SJSA1 (cell line): ENCODE measurements at regions not wholly inside any gene's neighbourhood (a gene's known extent, or its start where the extent isn't known, plus 50 kb on each side); places are given as distances from the start of the nearest gene placed in this dataset.

Source experiments
- DNase-seq, 2 experiments: peaks; one replicate each; pipeline ENCODE4 v3.0.0-alpha.2; 2015 to 2020; ENCODE audit warnings: low spot score in 2 of 2, low read depth in 1 of 2
- H3K27ac ChIP-seq: fragments of 250-450 bp; sonication (Bioruptor Pico); 2 replicates; pipeline ENCODE4 v1.5.1; 2020; ENCODE audit warnings: mild to moderate bottlenecking, moderate library complexity
- H3K27me3 ChIP-seq: fragments of 250-450 bp; sonication (Bioruptor Pico); replicated peaks from 2 replicates; pipeline ENCODE4 v1.5.1; 2020; ENCODE audit warnings: mild to moderate bottlenecking, moderate library complexity
- H3K36me3 ChIP-seq: fragments of 250-450 bp; sonication (Bioruptor Pico); 2 replicates; pipeline ENCODE4 v1.5.1; 2020; ENCODE audit warnings: mild to moderate bottlenecking
- H3K4me1 ChIP-seq: fragments of 250-450 bp; sonication (Bioruptor Pico); replicated peaks from 2 replicates; pipeline ENCODE4 v1.6.1; 2021; ENCODE audit warnings: mild to moderate bottlenecking
- H3K4me3 ChIP-seq: fragments of 250-450 bp; sonication (Bioruptor Pico); 2 replicates; pipeline ENCODE4 v1.5.1; 2020; ENCODE audit warnings: mild to moderate bottlenecking
- H3K9me3 ChIP-seq: fragments of 250-450 bp; sonication (Bioruptor Pico); replicated peaks from 2 replicates; pipeline ENCODE4 v1.5.1; 2020; ENCODE audit warnings: mild to moderate bottlenecking

DNA sequence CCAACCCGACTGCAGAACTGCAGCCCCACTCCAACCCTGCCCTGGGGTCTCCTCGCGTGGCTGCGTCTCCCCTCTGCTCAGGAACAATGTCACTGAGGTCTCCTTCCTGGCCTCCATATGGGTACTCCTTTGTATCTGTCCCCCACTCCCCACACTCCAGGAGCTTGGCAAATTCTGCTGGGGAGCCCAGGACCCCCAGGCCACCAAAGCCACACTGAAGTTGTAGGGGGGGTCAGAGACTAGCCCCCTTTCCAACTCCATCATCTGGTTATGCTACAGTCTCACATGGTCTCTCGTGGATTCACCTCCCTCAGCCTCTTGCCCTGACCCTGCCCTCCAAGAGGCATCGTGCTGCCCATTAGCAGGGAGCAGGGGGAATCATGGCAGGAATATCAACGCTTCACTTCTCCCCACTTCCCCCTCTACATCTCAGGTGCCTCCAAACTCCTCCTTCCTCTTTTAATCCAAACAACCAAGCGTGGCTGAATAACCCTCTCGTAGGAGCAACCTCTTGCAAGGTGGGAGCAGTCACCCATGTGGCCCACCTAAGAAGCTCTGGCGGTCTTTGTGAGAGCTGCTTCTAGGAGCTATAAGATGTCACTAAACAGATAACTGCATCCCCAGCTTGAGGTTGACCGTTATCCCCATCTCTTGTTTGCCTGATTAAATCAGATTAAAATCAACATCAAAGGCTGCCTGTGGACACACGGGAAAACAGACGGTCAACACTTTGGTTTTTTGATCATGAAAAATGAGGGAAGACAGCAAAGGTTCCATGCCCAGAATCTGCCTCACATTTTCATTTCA is 86.4 kb downstream of the MIS18A start:
- Histone ChIP-seq H3K9me3 (no peaks in the 10 kb centered on the region), H3K4me3 (no peak overlapping the region), H3K4me1 (no peaks in the 10 kb centered on the region), H3K27me3 (no peaks in the 10 kb centered on the region; the same call in 1 of the 2 replicates), H3K27ac (no peak overlapping the region), H3K36me3 (no peaks in the 10 kb centered on the region)
- no peak for DNase-seq

DNA sequence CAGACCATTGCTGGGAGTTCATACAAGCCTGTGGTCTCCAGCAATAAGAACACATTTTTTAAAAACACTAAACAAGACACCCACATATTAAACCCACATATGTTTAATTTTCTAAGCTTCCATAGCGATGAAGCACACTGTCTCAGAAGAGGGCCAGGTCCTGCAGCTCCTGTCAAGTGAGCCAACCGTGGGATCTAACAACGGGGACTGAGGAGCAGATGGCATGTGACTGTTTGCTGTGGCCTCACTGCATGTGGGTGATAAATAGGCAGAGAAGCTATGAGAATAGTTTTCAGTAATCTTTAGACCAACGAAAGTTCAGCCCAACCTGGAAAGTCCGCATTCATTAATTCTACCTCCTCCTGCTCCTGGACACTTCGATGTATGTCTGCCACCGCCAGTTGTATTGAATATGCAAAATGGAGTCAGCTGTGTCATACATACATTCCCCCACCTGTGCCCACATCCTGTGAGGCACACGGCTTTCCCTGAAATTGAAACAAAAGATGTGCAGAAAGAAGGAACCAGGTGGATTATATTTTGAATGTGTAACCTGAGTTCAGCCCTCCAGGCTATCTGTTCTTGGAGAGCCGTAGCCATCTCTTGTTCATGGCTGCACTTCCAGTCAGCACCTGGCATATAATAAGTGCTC is 88.2 kb downstream of the MIS18A start:
- no peak overlapping the region for H3K27ac ChIP-seq
- no peaks in the 10 kb centered on the region for H3K36me3 ChIP-seq
- H3K4me3 ChIP-seq: no peak overlapping the region
- H3K9me3 ChIP-seq: no peaks in the 10 kb centered on the region
- H3K4me1 ChIP-seq: no peaks in the 10 kb centered on the region
- H3K27me3 ChIP-seq: no peaks in the 10 kb centered on the region; the same call in 1 of the 2 replicates
- DNase-seq: no peak

DNA sequence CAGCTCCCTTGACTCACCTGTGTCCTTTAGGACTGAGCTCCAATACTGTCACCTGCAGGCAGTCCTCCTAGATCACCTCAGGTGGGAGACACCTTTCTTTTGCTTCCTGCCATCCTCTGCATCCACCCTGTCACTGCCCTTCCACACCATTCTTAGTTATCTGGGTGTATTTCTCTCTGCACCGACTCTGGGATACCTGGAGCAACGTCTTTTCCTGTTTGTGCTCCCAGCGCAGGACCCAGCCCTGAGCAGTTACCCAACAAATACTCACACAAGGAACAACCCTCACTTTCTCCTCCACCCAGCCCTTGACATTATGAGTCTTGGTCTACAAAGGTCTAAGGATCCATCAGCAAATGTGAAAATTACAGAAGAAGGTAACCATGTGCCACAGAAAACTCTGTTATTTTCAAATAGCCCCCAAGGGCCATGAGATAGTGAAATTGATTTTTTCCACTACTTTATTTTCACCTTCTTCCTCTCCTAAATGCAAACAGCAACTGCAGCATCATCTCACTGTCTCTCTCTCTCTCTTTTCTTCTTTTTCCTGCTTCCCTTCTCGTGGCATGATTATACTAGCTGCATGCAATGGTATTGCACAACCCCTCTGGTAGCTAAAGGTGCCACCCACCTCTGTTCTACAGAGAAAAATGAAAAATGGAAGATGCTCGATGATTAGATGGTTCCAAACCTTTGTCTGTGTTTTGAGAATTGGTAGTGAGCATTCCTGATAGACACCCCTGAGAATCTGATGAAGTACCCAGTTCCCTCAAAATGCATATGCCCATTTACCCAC is 89.0 kb downstream of the MIS18A start:
- Histone ChIP-seq H3K27me3 (no peaks in the 10 kb centered on the region; the same call in 1 of the 2 replicates), H3K4me3 (no peak overlapping the region), H3K4me1 (no peaks in the 10 kb centered on the region), H3K36me3 (no peaks in the 10 kb centered on the region), H3K9me3 (no peaks in the 10 kb centered on the region), H3K27ac (no peak overlapping the region)
- DNase-seq: no peak

DNA sequence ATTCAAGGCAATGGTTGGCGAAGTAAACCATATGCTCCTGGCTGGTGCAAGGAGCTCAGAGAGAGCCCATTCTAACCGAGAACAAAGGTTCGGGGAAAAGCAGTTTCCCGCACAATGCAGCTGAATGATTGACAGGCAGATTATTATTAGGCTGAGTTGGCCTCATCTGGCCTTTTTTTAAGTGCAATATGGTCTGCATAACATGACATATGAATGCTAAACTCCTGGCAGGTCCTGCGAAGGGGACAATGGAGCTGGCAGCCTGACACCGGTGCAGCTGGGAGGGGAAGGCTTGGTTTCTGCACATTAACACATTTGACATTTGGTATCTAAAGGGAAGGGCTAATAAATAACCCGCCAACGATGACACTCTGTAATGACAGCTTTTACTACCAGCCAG is 92.0 kb downstream of the MIS18A start:
- no peaks in the 10 kb centered on the region for H3K9me3 ChIP-seq
- H3K27ac ChIP-seq: no peak overlapping the region
- H3K4me3 ChIP-seq: no peak overlapping the region
- DNase-seq: no peak
- H3K27me3 ChIP-seq: no peaks in the 10 kb centered on the region; the same call in 1 of the 2 replicates
- no peaks in the 10 kb centered on the region for H3K4me1 ChIP-seq
- no peaks in the 10 kb centered on the region for H3K36me3 ChIP-seq

DNA sequence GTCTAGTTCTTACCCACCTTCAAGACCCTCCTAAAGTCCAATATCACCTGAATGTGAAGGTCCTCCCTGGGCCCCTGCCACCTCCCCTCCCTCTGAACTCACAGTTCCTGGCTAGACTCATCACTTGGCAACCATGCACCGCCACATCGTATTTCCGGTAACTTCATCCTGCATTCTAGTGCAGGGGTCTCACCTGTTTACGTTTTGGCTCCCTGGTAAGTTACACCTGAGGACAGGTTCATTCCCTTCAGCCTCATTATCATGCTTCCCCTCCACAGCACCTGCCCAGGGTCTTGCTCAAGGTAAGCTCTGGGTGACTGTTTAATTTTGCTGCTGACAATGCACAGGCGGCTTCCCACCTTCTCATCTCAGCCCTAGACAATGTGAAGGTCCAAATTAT is 93.1 kb downstream of the MIS18A start:
- Histone ChIP-seq H3K36me3 (no peaks in the 10 kb centered on the region), H3K27ac (no peak overlapping the region), H3K4me3 (no peak overlapping the region), H3K9me3 (no peaks in the 10 kb centered on the region), H3K4me1 (no peaks in the 10 kb centered on the region), H3K27me3 (no peaks in the 10 kb centered on the region)
- DNase-seq: no peak

DNA sequence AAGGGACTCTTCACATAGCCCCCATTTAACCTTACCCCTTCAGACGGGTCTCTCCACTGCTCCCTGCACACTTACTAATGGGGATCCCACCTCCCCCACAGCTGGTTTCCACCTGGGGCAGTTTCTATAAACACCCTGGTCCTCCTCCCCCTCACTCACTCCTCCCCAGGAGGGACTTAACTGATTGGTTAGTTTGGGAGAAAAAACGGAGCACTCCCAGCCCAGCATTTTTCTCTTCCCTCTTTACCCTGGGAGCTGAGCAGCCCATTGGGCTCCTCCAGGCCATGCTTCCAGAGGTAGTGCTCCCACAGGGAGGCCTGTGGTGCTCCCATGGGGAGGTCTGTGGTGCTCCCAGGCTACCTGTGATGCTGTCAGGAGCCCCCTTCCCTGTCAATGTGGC is 93.7 kb downstream of the MIS18A start:
- no peak for DNase-seq
- no peak overlapping the region for H3K4me3 ChIP-seq
- H3K9me3 ChIP-seq: no peaks in the 10 kb centered on the region
- H3K36me3 ChIP-seq: no peaks in the 10 kb centered on the region
- no peak overlapping the region for H3K27ac ChIP-seq
- no peaks in the 10 kb centered on the region for H3K27me3 ChIP-seq
- no peaks in the 10 kb centered on the region for H3K4me1 ChIP-seq

DNA sequence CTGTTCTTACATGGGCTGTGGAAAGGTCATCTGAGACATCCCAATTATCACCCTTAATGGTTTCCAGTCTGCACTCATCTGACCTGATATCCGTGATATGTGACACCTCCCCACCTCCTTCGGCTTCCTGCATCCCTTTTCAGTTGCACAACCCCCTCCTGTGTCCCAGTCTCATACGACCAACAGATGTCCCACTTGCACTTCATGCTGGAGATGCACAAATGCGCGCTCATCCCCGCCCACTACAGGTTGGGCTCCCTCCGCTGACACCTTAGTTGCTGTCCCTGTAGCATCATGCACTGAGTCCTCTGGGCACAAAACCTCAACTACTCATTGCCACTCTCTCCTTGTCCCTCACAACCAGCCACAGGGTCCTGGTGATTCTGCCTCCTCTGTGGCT is 94.4 kb downstream of the MIS18A start:
- H3K4me1 ChIP-seq: no peaks in the 10 kb centered on the region
- H3K36me3 ChIP-seq: no peaks in the 10 kb centered on the region
- H3K9me3 ChIP-seq: no peaks in the 10 kb centered on the region
- H3K4me3 ChIP-seq: no peak overlapping the region
- H3K27me3 ChIP-seq: no peaks in the 10 kb centered on the region
- DNase-seq: no peak
- H3K27ac ChIP-seq: no peak overlapping the region

DNA sequence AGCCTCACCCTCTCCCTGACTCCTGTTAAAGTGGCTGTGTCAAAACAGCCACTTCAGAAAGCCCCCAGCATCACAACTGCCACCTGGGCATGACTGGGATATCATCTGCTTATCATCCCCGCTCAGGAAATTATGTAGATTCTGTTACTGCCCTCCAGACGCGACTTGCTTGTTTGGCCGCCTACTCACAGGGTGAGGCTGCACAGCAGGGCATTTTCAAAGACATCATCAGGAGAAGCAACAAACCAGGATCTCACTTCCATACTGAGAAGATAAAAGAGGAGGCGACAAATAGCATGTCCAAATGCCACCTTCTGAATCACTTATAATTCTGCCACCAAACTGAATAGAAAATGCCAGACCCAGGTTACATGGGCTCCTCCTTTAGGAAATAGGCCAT is 94.8 kb downstream of the MIS18A start:
- Histone ChIP-seq H3K36me3 (no peaks in the 10 kb centered on the region), H3K27me3 (no peaks in the 10 kb centered on the region), H3K4me1 (no peaks in the 10 kb centered on the region), H3K4me3 (no peak overlapping the region), H3K27ac (no peak overlapping the region), H3K9me3 (no peaks in the 10 kb centered on the region)
- no peak for DNase-seq

DNA sequence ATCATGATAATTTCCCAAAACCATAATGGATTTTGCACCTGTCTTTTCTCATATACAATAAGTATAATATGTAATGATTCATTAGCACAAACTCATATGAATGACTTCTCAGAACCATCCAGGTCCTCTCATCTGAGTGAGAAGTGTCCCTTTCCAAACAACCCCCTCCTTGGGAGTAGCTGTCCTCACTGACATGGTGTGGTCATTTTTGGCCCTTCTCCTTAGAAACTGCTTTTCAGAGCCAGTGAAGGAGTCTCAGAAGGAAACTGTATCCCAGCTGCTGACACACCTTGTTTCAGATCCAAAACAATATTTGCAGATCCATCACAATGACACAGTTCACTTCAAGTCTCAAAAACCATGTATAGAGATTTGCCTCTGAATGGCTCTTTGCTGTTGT is 95.5 kb downstream of the MIS18A start:
- H3K36me3 ChIP-seq: no peaks in the 10 kb centered on the region
- no peak overlapping the region for H3K4me3 ChIP-seq
- no peaks in the 10 kb centered on the region for H3K9me3 ChIP-seq
- H3K27ac ChIP-seq: no peak overlapping the region
- H3K4me1 ChIP-seq: no peaks in the 10 kb centered on the region
- no peak for DNase-seq
- H3K27me3 ChIP-seq: no peaks in the 10 kb centered on the region

DNA sequence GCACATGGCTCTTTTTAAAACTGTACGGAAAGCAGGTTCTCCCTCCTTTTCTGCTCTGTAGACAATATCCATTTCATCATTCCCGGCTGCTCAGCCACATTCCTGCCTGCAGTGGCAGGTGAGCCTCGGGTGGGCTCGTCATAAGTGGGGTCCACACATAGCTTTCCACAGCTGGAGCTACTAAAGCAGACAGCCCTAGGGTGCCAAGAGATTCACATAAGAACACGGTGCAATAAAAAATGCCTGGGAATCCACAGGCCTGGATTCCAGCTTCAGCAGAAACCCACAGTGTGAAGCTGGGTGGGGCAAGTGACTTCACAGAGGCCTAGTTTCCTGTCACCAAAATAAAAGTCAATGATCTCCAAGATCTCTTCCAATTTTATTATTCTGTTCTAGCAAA is 96.4 kb downstream of the MIS18A start:
- no peaks in the 10 kb centered on the region for H3K36me3 ChIP-seq
- no peak overlapping the region for H3K27ac ChIP-seq
- H3K4me3 ChIP-seq: no peak overlapping the region
- H3K9me3 ChIP-seq: no peaks in the 10 kb centered on the region
- H3K27me3 ChIP-seq: no peaks in the 10 kb centered on the region
- no peak for DNase-seq
- H3K4me1 ChIP-seq: no peaks in the 10 kb centered on the region

DNA sequence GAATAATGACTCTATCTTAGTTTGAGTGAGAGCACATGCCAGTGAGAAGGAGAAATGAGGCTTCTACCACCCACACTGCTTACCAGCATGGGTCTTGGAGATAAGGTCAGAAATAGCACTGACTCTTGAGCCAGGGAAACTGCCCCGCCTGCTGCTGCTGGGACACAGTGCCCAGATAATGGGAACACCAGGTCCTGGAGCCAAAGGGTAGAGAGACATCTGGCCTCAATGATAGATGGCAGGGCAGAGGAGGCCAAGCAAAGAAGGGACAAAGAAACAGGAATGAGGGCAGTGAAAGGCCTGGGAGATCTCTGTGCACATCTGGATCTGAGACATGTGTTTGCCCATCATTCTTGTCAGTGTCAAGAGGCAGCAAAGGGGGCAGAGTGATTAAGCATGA is 97.4 kb downstream of the MIS18A start:
- no peak overlapping the region for H3K4me3 ChIP-seq
- no peak overlapping the region for H3K27ac ChIP-seq
- no peaks in the 10 kb centered on the region for H3K4me1 ChIP-seq
- H3K9me3 ChIP-seq: no peaks in the 10 kb centered on the region
- no peak for DNase-seq
- no peaks in the 10 kb centered on the region for H3K36me3 ChIP-seq
- H3K27me3 ChIP-seq: no peaks in the 10 kb centered on the region

DNA sequence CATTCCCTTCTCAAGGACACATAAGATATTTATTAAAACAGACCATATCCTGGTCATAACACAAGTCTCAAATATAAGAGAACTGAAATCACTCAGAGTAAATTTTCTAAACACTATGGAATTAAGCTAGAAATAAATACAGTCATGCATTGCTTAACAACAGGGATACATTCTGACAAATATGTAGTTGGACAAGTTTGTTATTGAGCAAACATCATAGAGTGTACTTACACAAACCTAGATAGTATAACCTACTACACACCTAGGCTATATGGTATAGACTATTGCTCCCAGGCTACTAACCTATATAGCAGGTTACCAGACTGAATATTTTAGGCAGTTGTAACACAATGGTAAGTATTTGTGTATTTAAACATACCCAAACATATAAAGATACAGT is 104.0 kb downstream of the MIS18A start:
- Histone ChIP-seq H3K4me1 (no peaks in the 10 kb centered on the region), H3K9me3 (no peaks in the 10 kb centered on the region), H3K4me3 (no peak overlapping the region), H3K27me3 (no peaks in the 10 kb centered on the region), H3K27ac (no peak overlapping the region), H3K36me3 (no peaks in the 10 kb centered on the region)
- no peak for DNase-seq

DNA sequence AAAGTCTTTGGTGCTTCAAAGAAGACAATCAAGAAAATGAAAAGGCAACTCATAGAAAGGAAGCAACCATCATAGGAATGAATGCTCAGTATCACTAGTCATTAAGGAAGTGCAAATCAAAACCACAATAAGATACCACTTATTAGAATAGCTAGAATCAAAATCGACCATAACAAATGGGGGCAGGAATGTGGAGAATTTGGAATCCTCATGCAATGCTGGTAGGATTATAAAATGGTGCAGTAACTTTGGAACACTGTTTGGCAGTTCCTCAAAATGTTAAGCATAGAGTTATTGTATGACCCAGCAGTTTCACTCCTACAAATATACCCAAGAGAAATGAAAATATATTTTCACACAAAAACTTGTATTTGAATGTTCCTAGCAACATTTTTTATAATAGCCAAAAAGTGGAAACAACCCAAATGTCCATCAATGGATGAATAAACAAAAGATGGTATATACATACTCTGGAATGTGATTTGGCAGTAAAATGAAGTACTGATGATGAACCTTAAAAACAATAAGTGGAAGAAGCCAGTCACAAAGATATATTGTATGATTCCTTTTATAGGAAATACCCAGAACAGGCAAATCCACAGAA is 105.6 kb downstream of the MIS18A start:
- Histone ChIP-seq H3K36me3 (no peaks in the 10 kb centered on the region), H3K27ac (no peak overlapping the region), H3K27me3 (no peaks in the 10 kb centered on the region), H3K9me3 (no peaks in the 10 kb centered on the region), H3K4me1 (no peaks in the 10 kb centered on the region), H3K4me3 (no peak overlapping the region)
- no peak for DNase-seq

DNA sequence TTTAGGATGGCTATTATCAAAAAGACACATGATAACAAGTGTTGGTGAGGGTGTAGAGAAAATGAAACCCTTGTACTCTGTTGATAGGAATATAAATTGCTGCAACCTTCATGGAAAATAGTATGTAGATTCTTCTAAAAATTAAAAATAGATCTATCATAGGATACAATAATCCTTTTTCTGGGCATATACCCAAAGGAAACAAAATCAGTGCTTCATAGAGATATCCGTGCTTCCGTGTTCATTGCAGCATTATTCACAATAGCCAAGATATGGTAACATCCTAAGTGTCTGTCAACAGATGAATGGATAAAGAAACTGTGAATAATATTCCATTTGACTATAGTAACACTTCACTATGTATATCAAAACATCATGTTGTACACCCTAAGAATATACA is 106.7 kb downstream of the MIS18A start:
- no peaks in the 10 kb centered on the region for H3K4me1 ChIP-seq
- H3K27me3 ChIP-seq: no peaks in the 10 kb centered on the region
- H3K27ac ChIP-seq: no peak overlapping the region
- H3K9me3 ChIP-seq: no peaks in the 10 kb centered on the region
- H3K36me3 ChIP-seq: no peaks in the 10 kb centered on the region
- DNase-seq: no peak
- no peak overlapping the region for H3K4me3 ChIP-seq
